ENCODE measurements at regions not wholly inside any gene's neighbourhood (a gene's known extent, or its start where the extent isn't known, plus 50 kb on each side); places are given as distances from the start of the nearest gene placed in this dataset.
"Not testable (repeated sequence)": the region's sequence is repeated elsewhere in the genome, so short reads cannot be mapped to it uniquely, and the experiment has no call there.

DNA sequence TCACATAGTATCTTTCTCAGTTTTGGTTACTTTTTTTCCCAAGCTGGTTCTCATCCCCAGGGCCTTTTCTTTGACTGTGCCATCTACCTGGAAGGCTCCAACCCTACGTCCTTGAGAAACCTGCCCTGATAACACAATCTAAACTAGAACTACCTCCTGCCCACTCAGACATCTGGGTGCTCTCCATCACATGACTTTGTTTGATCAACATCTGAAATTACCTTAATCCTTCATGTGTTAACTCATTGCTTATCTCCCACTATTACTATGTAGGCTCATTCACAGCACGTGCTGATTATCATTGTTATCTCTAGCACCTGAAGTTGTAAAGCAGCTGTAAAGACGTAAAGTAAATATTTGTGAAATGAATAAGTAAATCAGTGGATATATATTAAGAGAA is 784.0 kb downstream of the TMTC2 start:
- DNase-seq (ENCODE audit: low read depth): no peak

DNA sequence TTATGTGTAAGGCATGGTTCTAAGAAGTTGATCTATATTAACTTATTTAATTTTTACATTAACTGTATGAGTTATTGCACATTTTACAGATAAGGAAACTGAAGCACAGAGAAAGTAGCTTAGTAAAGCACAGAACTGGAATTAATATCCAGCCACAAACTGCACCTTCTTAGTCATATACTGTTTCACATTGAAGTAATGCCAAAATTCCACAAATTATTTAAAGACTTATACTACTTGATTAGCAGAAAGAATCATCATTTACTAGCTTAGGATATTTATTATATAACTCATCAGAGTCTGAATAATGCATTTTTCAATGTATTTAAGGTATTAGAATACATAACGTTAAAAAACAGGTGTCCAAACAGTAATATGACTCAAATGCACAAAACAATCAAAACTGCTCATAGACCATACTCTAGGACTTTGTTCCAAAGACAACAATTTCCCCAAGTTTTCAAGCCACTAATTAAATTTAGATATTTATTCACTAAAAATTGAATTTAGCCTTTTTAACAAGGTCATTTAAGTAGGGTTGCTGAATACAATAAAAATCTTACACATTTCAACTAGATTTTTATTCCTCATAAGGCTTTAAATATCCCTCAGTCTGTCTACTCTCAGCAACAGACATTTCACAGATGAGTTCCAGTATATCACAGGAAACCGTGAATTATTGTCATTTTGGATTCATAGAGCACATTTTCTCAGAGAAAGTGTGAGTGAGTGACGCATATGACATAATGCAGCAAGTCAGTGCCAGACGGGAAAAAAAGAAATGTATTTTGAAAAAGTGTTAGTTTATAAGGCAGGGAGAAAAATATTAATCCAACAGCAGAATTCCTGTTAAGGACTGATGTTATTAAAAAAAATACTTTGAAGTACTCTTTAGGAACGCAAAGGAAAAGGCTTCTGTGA is 782.5 kb downstream of the TMTC2 start:
- DNase-seq (ENCODE audit: low read depth): no peak

DNA sequence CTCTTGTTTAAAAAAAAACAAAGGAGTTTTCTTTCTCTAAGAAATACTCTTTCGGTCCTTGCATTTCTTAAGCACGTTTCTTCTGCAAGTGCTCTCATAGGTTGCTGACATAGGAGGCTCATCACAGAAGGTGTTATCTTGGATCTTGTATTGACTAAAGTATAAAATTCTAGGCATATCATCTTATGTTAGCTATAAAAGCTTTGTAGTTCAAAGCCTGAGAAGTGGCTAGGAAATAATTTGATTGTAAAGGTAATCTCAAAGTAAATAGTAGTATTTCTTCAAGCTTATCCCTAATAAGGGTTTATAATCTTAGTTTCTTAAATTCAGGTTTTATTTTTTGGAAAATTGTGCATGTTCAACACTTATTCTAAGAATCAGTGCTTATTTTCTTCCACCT is 778.9 kb downstream of the TMTC2 start:
- no peak for DNase-seq (ENCODE audit: low read depth)

DNA sequence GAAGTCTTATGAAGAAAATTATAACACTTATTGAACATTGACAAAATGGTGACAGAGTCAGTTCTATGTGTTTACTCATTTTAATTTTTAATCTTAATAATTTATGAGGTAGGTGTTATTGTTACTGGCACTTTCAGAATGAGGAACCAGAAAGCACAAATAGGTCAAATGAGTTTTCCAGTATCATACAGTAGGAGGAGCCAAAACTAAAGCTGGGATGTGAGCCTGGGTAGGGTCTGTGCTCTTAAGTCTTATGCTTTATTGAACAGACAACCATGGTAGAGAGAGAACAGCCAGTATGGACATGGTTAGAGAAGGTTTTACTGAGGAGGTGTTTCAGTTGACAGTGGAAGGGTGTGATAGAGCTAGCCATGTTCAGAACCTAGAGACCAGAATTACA is 775.7 kb downstream of the TMTC2 start:
- no peak for DNase-seq (ENCODE audit: low read depth)

DNA sequence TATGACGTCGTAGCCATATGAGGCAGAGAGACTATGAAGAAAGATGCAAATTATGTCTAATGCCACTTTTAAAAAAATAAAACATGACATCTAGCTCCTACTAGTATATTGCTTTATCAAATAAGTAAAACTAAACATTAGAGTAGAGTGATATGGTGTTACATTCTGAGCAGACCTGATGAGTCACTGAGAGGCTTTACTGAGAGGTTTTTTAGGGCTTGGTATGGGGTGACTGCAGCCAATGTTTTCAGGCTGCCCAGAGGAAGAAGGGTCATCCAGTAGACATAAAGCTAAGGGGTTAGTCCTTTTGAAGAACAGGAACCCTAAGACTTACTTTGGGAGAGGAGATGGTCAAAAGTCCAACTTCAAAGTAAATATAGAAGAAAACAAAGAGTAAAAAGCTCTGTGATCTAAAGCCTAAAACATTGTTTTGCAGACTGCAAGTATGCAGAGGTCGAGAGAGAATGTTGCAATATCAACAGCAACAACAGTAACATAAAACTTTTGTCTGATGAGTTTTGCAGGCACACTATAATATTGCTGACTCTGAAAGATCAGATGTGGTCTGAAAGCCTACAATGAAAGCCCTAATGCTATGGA is 774.7 kb downstream of the TMTC2 start:
- DNase-seq (ENCODE audit: low read depth): no peak

DNA sequence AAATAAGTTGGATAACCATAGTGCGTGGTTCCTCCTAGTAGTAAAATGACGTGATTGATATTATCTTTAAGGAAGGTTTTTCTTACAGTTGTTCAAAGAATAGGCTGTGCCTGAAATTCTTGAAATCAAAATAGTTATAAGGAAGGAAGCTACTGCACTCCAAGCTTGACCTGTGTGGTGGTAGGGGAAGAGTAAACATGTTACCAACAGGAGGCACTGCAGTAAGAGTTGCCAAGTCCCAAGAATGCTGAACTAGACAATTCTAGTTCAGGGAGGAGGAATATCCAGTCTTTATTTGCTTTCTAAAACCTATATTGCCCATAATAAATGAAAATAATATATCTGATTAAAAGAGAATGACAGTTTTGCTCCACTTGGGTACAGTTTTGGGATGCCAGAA is 764.5 kb downstream of the TMTC2 start:
- DNase-seq (ENCODE audit: low read depth): no peak

DNA sequence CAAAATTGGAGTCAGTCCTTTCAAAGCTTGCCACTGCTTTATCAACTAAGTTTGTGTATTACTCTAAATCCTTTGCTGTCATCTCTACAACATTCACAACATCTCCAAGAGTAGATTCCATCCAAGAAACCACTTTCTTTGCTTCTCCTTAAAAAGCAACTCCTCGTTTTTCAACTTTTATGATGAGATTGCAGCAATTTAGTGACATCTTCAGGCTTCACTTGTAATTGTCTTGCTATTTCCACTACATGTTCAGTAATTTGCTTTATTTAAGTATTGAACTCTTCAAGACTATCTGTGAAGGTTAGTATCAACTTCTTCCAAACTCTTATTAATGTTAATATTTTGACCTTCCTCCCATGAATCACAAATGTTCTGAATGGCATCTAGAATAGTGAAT is 747.9 kb downstream of the TMTC2 start:
- no peak for DNase-seq (ENCODE audit: low read depth)

DNA sequence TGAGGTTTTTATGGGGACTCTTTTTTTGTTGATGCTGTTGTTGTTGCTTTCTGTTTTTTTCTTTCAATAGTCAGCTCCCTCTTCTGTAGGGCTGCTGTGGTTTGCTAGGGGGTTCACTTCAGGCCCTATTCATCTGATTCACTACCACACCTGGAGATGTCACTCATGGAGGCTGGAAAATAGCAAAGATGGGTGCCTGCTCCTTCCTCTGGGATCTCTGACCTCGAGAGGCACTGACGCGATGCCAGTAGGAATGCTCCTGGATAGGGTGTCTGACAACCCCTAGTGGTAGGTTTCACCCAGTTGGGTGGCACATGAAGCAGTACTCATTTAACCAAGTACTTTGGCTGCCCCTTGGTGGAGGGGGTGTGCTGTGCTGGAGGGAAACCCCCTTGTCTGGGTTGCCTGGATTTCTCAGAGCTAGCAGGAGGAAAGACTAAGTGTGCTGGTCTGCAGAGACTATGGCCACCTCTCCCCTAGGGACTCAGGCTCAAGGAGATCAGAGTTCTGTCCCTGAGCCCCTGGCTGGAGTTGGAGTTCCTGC is 745.5 kb downstream of the TMTC2 start:
- no peak for DNase-seq (ENCODE audit: low read depth)

DNA sequence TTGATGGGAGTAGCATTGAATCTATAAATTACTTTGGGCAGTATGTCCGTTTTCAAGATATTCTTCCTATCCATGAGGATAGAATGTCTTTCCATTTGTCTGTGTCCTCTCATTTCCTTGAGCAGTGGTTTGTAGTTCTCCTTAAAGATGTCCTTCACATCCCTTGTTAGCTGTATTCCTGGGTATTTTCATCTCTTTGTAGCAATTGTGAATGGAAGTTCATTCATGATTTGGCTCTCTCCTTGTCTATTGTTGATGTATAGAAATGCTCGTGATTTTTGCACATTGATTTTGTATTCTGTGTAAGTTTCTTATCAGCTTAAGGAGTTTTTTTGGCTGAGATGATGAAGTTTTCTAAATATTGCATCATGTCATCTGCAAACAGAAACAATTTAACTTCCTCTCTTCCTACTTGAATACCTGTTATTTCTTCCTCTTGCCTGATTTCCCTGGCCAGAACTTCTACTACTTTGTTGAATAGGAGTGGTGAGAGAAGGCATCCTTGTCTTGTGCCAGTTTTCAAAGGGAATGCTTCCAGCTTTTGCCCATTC is 741.0 kb downstream of the TMTC2 start:
- DNase-seq (ENCODE audit: low read depth): not testable (repeated sequence)

DNA sequence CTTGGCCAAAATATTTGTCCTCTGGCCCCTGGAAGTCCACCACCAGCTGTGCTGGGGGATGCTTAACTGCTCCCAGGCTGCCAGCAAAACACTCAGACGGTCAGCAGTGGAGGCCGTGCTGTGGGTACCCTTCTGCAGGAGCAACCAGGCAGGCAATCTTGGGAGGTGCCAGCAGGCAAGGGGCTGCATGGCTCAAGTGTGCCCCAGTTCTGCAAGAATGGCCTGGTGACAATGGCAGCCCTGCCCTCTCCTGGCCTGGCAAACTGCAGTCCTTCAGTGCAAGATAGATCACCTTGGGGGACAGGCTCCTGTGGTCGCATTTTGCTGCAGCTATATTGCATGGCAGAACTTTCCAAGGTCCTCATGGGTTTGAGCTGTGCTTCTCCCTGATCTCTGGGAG is 728.3 kb downstream of the TMTC2 start:
- DNase-seq (ENCODE audit: low read depth): no peak

DNA sequence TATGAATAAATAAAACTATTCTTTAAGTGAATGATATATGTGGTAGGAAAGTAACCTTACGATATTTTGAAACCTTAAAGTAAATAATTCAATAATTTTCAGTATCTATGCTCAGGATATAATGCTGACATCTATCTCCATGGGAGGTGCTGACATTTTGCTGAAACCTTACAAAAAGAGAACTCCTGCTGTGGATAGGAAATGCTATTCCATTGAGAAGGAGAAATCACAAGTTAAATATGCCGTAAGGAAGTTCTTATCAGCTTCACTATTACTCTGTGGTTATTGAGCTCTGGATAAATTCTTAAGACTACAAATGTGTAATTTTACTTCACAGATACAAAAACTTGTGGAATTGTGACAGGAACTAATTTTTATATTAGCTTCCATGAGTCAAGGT is 722.1 kb downstream of the TMTC2 start:
- DNase-seq (ENCODE audit: low read depth): no peak

DNA sequence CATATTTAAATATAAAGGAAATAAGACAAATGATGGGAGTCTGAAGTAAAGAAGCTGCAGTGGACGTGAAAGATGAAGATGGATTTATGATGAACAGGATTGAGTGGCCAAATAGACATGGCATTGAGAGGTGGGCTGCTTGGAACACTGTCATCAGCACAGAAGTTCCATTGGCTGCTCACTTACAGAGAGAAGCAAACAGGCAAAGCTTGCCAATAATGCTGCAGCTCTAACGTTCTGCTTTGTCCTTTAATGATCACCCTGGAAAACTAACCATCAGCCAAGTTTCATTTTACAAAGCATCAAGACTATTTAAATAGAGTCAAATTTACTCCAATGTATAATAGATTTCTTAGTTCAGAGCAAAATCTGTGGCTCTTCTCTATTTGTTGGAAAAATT is 721.4 kb downstream of the TMTC2 start:
- no peak for DNase-seq (ENCODE audit: low read depth)

DNA sequence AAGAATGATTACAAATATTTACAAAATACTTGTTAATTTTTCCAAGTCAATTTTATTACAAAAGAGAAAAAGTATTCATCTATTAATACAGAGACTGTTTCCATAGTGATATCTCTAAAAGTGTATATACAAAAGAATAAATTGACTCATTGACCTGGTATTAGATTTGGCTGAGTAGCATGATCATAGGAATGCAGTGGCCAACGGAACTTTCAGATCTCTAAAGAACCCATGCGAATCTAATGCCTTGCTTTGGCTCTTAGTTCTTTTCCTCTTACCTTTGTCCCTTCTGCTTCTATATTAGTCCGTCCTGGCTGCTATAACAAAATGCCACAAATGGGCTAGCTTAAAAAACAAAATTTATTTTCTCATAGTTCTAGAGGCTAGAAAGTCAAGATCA is 717.8 kb downstream of the TMTC2 start:
- no peak for DNase-seq (ENCODE audit: low read depth)

DNA sequence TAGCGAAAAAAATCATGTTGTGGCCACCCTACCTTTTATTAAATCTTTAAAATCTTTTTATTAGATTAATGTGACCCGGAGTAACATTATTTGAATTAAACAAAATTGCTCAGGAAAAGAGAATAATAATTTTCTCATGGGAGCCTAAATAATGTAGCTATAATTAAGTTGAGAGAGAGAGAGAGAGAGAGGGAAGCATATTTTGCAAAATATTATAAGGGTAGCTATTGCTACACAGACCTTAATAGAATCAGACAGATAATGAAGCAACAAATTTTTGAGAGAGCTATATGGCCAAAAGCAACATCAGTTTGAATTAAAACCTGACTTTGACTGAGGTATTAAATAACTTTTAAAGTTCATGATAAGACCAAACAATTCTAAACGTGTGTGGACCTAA is 703.5 kb downstream of the TMTC2 start:
- DNase-seq (ENCODE audit: low read depth): no peak

DNA sequence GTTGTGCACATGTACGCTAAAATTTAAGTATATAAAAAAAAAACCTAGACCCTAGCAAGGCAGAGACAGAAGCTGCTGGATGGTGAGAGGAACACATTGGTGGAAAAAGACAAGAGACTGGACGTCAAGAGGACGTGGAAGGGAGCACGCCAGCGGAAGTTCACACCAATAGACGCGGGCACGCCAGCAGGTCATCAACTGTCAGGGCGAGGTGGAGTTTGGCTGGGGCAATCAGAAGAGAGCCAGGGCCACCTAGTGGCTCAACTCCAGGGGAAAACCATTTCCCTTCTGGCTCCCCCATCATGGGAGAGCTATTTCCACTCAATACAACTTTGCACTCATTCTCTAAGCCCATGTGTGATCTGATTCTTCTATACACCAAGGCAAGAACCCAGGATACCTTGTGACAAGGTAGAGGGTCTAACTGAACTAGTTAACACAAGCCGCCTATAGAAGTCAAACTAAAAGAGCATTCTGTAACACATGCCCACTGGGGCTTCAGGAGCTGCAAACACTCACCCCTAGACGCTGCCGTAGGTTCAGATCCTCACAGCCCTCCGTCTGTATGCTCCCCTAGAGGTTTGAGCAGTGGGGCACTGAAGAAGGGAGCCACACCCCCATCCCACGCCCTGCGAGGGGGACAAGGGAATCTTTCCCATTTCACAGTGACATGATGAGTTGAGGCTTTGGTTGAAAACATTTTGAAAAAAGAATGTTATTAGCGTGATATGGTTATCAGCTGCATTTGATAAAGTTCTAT is 702.7 kb downstream of the TMTC2 start:
- no peak for DNase-seq (ENCODE audit: low read depth)

DNA sequence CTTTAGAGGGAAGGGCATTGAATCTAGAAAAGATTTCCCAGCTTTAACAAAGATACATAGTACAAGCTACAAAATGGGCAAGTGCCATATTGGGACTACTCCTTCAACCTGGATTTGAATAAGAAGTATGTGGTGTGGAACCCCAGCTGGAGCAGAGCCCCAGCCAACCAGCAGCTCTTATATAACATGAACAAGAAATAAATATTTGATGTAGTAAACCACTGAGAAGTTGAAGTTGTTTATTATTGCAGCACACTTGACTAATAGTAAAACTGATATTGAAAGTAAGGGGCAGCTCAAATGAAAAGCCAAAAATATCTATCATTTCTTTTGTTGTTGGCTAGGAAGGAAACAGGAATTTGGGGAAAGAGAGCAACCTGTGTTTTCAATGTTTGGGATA is 701.8 kb downstream of the TMTC2 start:
- DNase-seq (ENCODE audit: low read depth): no peak

DNA sequence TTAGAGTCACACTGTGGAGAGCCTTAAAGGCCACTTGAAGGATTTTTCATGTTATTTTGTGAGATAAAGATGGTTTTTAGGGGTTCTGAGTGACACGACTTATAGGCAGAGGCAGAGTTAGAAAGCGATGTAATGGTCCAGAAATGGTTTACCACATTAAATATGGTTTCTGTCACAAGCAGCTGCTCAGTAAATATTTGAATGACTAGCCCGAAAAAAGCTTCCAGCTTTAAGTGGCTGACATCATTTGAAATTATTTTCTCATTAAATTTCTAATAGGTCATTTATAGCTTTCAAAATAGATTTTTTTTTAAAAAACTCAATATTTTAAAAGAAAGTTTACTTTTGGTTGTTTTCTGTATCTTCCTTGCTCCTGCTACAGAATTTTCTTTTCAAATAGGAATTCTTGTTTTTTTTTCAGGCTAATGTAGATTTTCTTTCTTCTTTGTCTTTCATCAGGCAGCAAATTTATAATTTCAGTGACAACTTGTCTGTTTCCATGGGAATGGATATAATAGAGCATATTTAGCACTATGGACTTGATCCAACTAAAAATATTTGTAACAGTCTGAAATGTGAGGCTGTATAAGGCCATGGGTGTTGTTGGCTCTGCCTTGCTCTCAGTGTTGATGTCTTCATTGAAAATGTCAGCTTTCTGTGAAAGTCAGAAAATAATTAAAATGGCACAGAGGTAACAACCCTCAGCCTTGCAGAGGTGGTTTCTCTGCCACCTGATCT is 700.0 kb downstream of the TMTC2 start:
- no peak for DNase-seq (ENCODE audit: low read depth)

DNA sequence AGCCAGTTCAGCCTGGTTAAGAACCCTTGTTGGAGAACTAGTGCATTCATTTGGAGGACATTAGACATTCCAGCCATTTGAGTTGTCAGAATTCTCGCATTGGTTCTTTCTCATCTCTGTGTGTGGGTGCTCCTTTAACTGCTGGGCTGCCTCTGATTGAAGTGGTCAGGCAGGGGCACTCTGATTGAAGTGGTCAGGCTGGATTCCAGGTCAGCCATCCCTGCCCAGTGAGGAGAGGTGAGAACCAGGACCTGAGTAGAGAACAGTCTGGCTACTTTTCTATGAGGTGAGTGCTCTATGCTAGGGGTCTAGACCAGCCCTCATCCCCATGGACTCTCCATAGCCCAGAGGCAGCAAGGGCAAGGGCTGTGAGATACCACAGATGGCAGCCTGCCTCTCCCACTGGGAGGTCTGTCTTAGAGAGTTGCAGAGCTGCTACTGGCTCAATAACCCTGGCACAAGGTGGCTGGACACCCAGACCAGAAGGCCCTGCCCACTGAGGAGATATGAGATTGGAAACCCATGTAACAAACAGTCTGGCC is 691.6 kb downstream of the TMTC2 start:
- no peak for DNase-seq (ENCODE audit: low read depth)

DNA sequence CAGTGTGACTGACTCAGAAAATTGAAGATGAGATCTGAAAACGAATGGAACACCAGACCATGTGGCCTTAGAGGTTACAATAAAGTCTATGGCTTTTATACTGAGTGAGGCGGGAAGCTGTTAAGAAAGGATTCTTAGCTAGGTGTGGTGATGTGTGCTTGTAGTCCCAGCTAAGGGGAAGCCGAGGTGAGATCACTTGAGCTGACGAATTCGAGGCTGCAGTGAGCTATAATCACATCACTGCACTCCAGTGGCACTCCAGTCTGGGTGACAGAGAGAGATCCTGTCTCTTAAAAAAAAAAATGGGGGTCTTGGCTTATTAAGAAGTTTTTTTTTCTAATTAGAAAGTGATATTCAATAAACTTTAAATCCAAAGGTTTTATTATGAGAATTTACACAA is 678.6 kb downstream of the TMTC2 start:
- no peak for DNase-seq (ENCODE audit: low read depth)

DNA sequence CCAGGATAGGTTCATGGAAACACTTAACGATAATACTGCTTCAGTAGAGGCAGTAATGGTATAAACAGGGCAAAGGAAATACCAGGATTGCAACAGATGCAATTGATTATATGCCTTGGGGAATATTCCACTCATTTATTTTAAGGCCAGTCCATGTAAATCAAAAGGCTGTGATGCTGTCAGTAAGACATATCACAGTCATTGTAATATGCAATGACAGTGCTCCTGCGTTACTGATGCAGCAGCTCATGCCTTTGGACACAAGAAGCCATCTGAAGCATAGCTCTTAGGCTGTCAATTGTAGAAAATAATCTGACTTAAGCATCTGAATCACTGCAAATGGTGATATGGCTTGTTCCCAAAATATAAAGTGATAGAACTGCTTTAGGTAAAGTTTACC is 674.8 kb downstream of the TMTC2 start:
- DNase-seq (ENCODE audit: low read depth): no peak

DNA sequence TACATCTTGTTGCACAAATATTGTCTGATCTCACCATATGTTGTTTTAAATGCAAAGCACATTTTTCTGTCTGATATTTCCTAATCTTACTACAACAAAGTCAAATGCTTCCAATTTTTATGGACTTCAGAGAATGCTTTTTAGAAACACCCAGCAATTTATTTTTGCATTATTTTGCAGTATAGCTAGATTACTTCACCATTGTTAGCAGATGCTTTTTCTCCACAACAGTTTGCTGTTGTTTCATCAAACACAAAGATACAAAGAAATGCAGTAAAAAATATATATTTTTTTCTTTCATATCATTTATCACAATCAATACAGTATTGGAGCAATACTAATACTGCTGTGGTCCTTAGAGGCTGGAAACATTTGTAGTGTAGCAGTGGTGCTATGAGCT is 674.4 kb downstream of the TMTC2 start:
- no peak for DNase-seq (ENCODE audit: low read depth)
